IMR-90 (cell line): ENCODE measurements at regions not wholly inside any gene's neighbourhood (a gene's known extent, or its start where the extent isn't known, plus 50 kb on each side); places are given as distances from the start of the nearest gene placed in this dataset.

ENCODE experiments used
- ATAC-seq: fragments of 200-7000 bp; cut with Tn5 transposase; 2 replicates; pipeline ENCODE4 v1.9.1; 2020; ENCODE audit warnings: low read depth, mild to moderate bottlenecking, moderate library complexity
- BruUV-seq: library from RNA; stranded (reverse); fragments of 400-500 nt; replicated peaks from 2 replicates; lab custom pipeline; 2021; lab: Mats Ljungman, UMichigan
- CTCF ChIA-PET: fragments of 300-600 bp; formaldehyde crosslinking; extraction: SDS; loops from one replicate; lab custom pipeline; 2021; ENCODE audit warnings: antibody characterized with exemption; lab: Yijun Ruan, JAX
- POLR2A ChIA-PET: fragments of 300-600 bp; sonication (Branson Sonifier 250); formaldehyde crosslinking; loops from one replicate; lab custom pipeline; 2022; ENCODE audit warnings: antibody characterized with exemption; ENCODE audit not compliant: unreplicated experiment; lab: Charles Lee
- DNase-seq: peaks from one replicate; pipeline ENCODE4 v3.0.0; 2013
- H2AFZ ChIP-seq: replicated peaks from 2 replicates; pipeline ENCODE3; 2013; ENCODE audit warnings: low read length, mild to moderate bottlenecking; ENCODE audit not compliant: poor library complexity
- H2AK5ac ChIP-seq: 2 replicates; pipeline ENCODE4 v1.6.1; 2013; ENCODE audit warnings: low read depth, low read length, inconsistent platforms
- H2AK9ac ChIP-seq: replicated peaks from 2 replicates; pipeline ENCODE3; 2013; ENCODE audit warnings: mild to moderate bottlenecking, low read depth, low read length, moderate library complexity; ENCODE audit not compliant: poor library complexity
- H2BK120ac ChIP-seq: 2 replicates; pipeline ENCODE4 v1.6.1; 2013; ENCODE audit warnings: low read depth, low read length, inconsistent platforms
- H2BK15ac ChIP-seq: 3 replicates; pipeline ENCODE4 v1.6.1; 2013; ENCODE audit warnings: low read depth, low read length, inconsistent platforms
- H2BK20ac ChIP-seq: 2 replicates; pipeline ENCODE4 v1.6.1; 2013; ENCODE audit warnings: low read depth, mild to moderate bottlenecking, inconsistent platforms, low read length, moderate library complexity
- H2BK5ac ChIP-seq: 2 replicates; pipeline ENCODE4 v1.6.1; 2013; ENCODE audit warnings: mild to moderate bottlenecking, low read depth, low read length, inconsistent platforms; ENCODE audit not compliant: poor library complexity, severe bottlenecking
- H3K14ac ChIP-seq: replicated peaks from 2 replicates; pipeline ENCODE4 v1.6.1; 2013; ENCODE audit warnings: low read depth, low read length, inconsistent platforms
- H3K18ac ChIP-seq: 2 replicates; pipeline ENCODE4 v1.6.1; 2013; ENCODE audit warnings: low read depth, low read length, control low read depth
- H3K23ac ChIP-seq: 2 replicates; pipeline ENCODE4 v1.6.1; 2013; ENCODE audit warnings: low read depth, low read length, inconsistent platforms
- H3K27ac ChIP-seq: 2 replicates; pipeline ENCODE4 v1.5.1; 2013; ENCODE audit warnings: mild to moderate bottlenecking, control low read depth, low read length; ENCODE audit not compliant: insufficient read depth
- H3K27me3 ChIP-seq: 2 replicates; pipeline ENCODE4 v1.6.1; 2013; ENCODE audit warnings: low read length; ENCODE audit not compliant: control insufficient read depth, insufficient read depth
- H3K36me3 ChIP-seq: 2 replicates; pipeline ENCODE4 v1.6.1; 2013; ENCODE audit warnings: low read length, mixed read lengths; ENCODE audit not compliant: control insufficient read depth, insufficient read depth
- H3K4ac ChIP-seq: 2 replicates; pipeline ENCODE4 v1.6.1; 2013; ENCODE audit warnings: low read depth, low read length, inconsistent platforms
- H3K4me1 ChIP-seq: 2 replicates; pipeline ENCODE4 v1.6.1; 2013; ENCODE audit warnings: low read length, mixed read lengths; ENCODE audit not compliant: control insufficient read depth, insufficient read depth
- H3K4me2 ChIP-seq: 2 replicates; pipeline ENCODE4 v1.6.1; 2013; ENCODE audit warnings: low read depth, mild to moderate bottlenecking, control low read depth, low read length, moderate library complexity
- H3K4me3 ChIP-seq: 2 replicates; pipeline ENCODE4 v1.5.1; 2013; ENCODE audit warnings: low read depth, mild to moderate bottlenecking, control low read depth, low read length, moderate library complexity; ENCODE audit not compliant: insufficient read depth
- H3K56ac ChIP-seq: 2 replicates; pipeline ENCODE4 v1.6.1; 2013; ENCODE audit warnings: low read length, inconsistent platforms; ENCODE audit not compliant: insufficient read depth; ENCODE audit errors: extremely low read depth
- H3K79me1 ChIP-seq, 2 experiments: 2 replicates each; pipeline ENCODE4 v1.6.1; 2013; ENCODE audit warnings: low read length in 2 of 2, inconsistent platforms in 1 of 2, low read depth in 1 of 2
- H3K9ac ChIP-seq: 2 replicates; pipeline ENCODE4 v1.6.1; 2013; ENCODE audit warnings: low read depth, low read length, control low read depth
- H3K9me1 ChIP-seq: 2 replicates; pipeline ENCODE4 v1.6.1; 2013; ENCODE audit warnings: low read length, inconsistent platforms; ENCODE audit not compliant: insufficient read depth
- H3K9me3 ChIP-seq: 2 replicates; pipeline ENCODE4 v1.6.1; 2013; ENCODE audit warnings: low read length; ENCODE audit not compliant: control insufficient read depth, insufficient read depth
- H4K20me1 ChIP-seq: 2 replicates; pipeline ENCODE4 v1.6.1; 2013; ENCODE audit warnings: low read length, inconsistent platforms; ENCODE audit not compliant: insufficient read depth
- H4K5ac ChIP-seq: 2 replicates; pipeline ENCODE4 v1.6.1; 2013; ENCODE audit warnings: mild to moderate bottlenecking, low read depth, low read length, control low read depth
- H4K8ac ChIP-seq, 2 experiments: 2 replicates each; pipeline ENCODE4 v1.6.1; 2013; ENCODE audit warnings: low read depth in 2 of 2, low read length in 2 of 2, control low read depth in 1 of 2, inconsistent platforms in 1 of 2
- H4K91ac ChIP-seq: 2 replicates; pipeline ENCODE4 v1.6.1; 2013; ENCODE audit warnings: low read depth, low read length, inconsistent platforms; ENCODE audit not compliant: insufficient read depth
- BHLHE40 ChIP-seq: fragments of 150-350 bp; IDR thresholded peaks from 2 replicates; pipeline ENCODE4 v1.6.1; 2016; ENCODE audit warnings: mild to moderate bottlenecking, low read depth, low read length
- CEBPB ChIP-seq: IDR thresholded peaks from 2 replicates; pipeline ENCODE4 v1.6.1; 2012; ENCODE audit warnings: low read depth, low read length, improper control_type of control experiment
- CHD1 ChIP-seq: IDR thresholded peaks from 2 replicates; pipeline ENCODE4 v1.6.1; 2012; ENCODE audit warnings: low read depth, low read length, improper control_type of control experiment
- CTCF ChIP-seq: conservative IDR thresholded peaks from 2 replicates; pipeline ENCODE4 v1.5.1; 2012; ENCODE audit warnings: mild to moderate bottlenecking, low read depth, low read length, improper control_type of control experiment
- ELK1 ChIP-seq: fragments of 150-350 bp; IDR thresholded peaks from 2 replicates; pipeline ENCODE4 v1.6.1; 2016; ENCODE audit warnings: low read depth, mild to moderate bottlenecking, low read length, moderate library complexity, borderline replicate concordance
- FOS ChIP-seq: fragments of 150-350 bp; IDR thresholded peaks from 2 replicates; pipeline ENCODE4 v1.6.1; 2016; ENCODE audit warnings: low read depth, low read length
- MAFK ChIP-seq: IDR thresholded peaks from 2 replicates; pipeline ENCODE4 v1.6.1; 2012; ENCODE audit warnings: low read depth, low read length, improper control_type of control experiment
- MAZ ChIP-seq: IDR thresholded peaks from 2 replicates; pipeline ENCODE4 v1.6.1; 2012; ENCODE audit warnings: low read depth, mild to moderate bottlenecking, low read length, improper control_type of control experiment, moderate library complexity, borderline replicate concordance
- MXI1 ChIP-seq: IDR thresholded peaks from 2 replicates; pipeline ENCODE4 v1.6.1; 2012; ENCODE audit warnings: low read depth, mild to moderate bottlenecking, low read length, moderate library complexity, borderline replicate concordance
- NFE2L2 ChIP-seq: fragments of 150-350 bp; IDR thresholded peaks from 2 replicates; pipeline ENCODE4 v1.6.1; 2016; ENCODE audit warnings: low read depth, mild to moderate bottlenecking, low read length
- POLR2A ChIP-seq: IDR thresholded peaks from 2 replicates; pipeline ENCODE4 v1.6.1; 2012; ENCODE audit warnings: mild to moderate bottlenecking, low read depth, low read length
- RAD21 ChIP-seq: IDR thresholded peaks from 2 replicates; pipeline ENCODE4 v1.6.1; 2012; ENCODE audit warnings: low read length, improper control_type of control experiment
- RCOR1 ChIP-seq: IDR thresholded peaks from 2 replicates; pipeline ENCODE4 v1.6.1; 2012; ENCODE audit warnings: mild to moderate bottlenecking, low read length, improper control_type of control experiment; ENCODE audit not compliant: insufficient replicate concordance
- RFX5 ChIP-seq: IDR thresholded peaks from 2 replicates; pipeline ENCODE4 v1.8.0; 2012; ENCODE audit warnings: low read depth, mild to moderate bottlenecking, low read length, moderate library complexity
- SMC3 ChIP-seq: fragments of 150-350 bp; IDR thresholded peaks from 2 replicates; pipeline ENCODE4 v1.6.1; 2016; ENCODE audit warnings: low read depth, mild to moderate bottlenecking, antibody characterized with exemption, low read length, moderate library complexity
- USF2 ChIP-seq: fragments of 150-350 bp; IDR thresholded peaks from 2 replicates; pipeline ENCODE4 v1.6.1; 2017; ENCODE audit warnings: mild to moderate bottlenecking, antibody characterized with exemption, low read length, low read depth
- dilution Hi-C: fragments of 300-500 bp; cut with HindIII; formaldehyde crosslinking; loops from one replicate; pipeline ENCODE4 v1.14.3; 2018; ENCODE audit warnings: low sequenced_read_pairs; ENCODE audit not compliant: unreplicated experiment
- in situ Hi-C: fragments of 300-500 bp; cut with MboI; formaldehyde crosslinking; loops from 3 replicates; pipeline ENCODE4 v1.14.3; 2019; ENCODE audit warnings: low sequenced_read_pairs, inconsistent platforms, mixed read lengths
- intact Hi-C: fragments of 100-400 bp; cut with micrococcal nuclease; formaldehyde crosslinking; loops from 2 replicates; pipeline ENCODE4 v1.10.0; 2022

- no peak overlapping the region for H2AK9ac ChIP-seq
- no peak overlapping the region for H3K4me3 ChIP-seq
- no peak overlapping the region for H3K14ac ChIP-seq
- intact Hi-C loops, result no loop called here
- H4K91ac ChIP-seq, result no peak overlapping the region
- no peaks in the 10 kb centered on the region for H3K27me3 ChIP-seq
- dilution Hi-C loops, result no loop called here
- H3K4me1 ChIP-seq, result no peaks in the 10 kb centered on the region
- H3K79me1 ChIP-seq, result no peaks in the 10 kb centered on the region
- no peaks in the 10 kb centered on the region for H3K9me3 ChIP-seq
- H2AK5ac ChIP-seq, result no peak overlapping the region
- no peaks in the 10 kb centered on the region for H3K36me3 ChIP-seq
- H3K9ac ChIP-seq, result no peak overlapping the region
- no peak overlapping the region for H3K23ac ChIP-seq
- H3K4me2 ChIP-seq, result no peak overlapping the region
- POLR2A ChIA-PET, result no interaction called here
- H2BK15ac ChIP-seq, result no peak overlapping the region
- no TSS peak for BruUV-seq
- no peak for ATAC-seq
- H3K56ac ChIP-seq, result no peak overlapping the region
- TF ChIP-seq FOS, result no peak
- no peak for TF ChIP-seq CHD1
- TF ChIP-seq USF2, result no peak
- TF ChIP-seq NFE2L2, result no peak
- no peak for TF ChIP-seq RAD21
- TF ChIP-seq CTCF, result no peak
- no peak for TF ChIP-seq ELK1
- TF ChIP-seq SMC3, result no peak
- TF ChIP-seq BHLHE40, result no peak
- TF ChIP-seq MAFK, result no peak
- no peak for TF ChIP-seq RFX5
- no peak for TF ChIP-seq MXI1
- TF ChIP-seq CEBPB, result no peak
- TF ChIP-seq RCOR1, result no peak
- TF ChIP-seq MAZ, result no peak
- TF ChIP-seq POLR2A, result no peak
- H2AFZ ChIP-seq, result no peak overlapping the region
- no peak overlapping the region for H3K27ac ChIP-seq
- H4K8ac ChIP-seq, result no peak overlapping the region
- H4K20me1 ChIP-seq, result no peaks in the 10 kb centered on the region
- no peak overlapping the region for H2BK120ac ChIP-seq
- CTCF ChIA-PET, result interaction anchor here (0.6 kb wide), 1 partner anchor 142 kb away, joined by 3 read pairs; no protein-coding TSS in a partner anchor
- H2BK5ac ChIP-seq, result no peak overlapping the region
- H3K4ac ChIP-seq, result no peak overlapping the region
- no peak overlapping the region for H4K5ac ChIP-seq
- H2BK20ac ChIP-seq, result no peak overlapping the region
- no peaks in the 10 kb centered on the region for H3K9me1 ChIP-seq
- no peak for DNase-seq
- in situ Hi-C loops, result no loop called here
- no peak overlapping the region for H3K18ac ChIP-seq
Measured at GRCh38 chr9:71202931-71203330, 81.5 kb upstream of the TRPM3 start.
